ENCODE measurements at regions not wholly inside any gene's neighbourhood (a gene's known extent, or its start where the extent isn't known, plus 50 kb on each side); places are given as distances from the start of the nearest gene placed in this dataset.

GRCh38 chr3:72627271-72627670, 221.0 kb downstream of the SHQ1 start:
- no peak overlapping the region for H3K27ac ChIP-seq
- no peak for TF ChIP-seq CTCF (IDR thresholded peaks at IDR 0.05)
- no peak for TF ChIP-seq ZFX (IDR thresholded peaks at IDR 0.05; ENCODE audit: borderline replicate concordance)

- H3K27ac ChIP-seq: no peak overlapping the region
- TF ChIP-seq ZFX (IDR thresholded peaks at IDR 0.05; ENCODE audit: borderline replicate concordance) (no peak), CTCF (IDR thresholded peaks at IDR 0.05) (no peak)
These were observed 222.5 kb downstream of the SHQ1 start for GRCh38 chr3:72625602-72626337.

GRCh38 chr3:72624656-72625055, 223.6 kb downstream of the SHQ1 start:
- TF ChIP-seq CTCF (IDR thresholded peaks at IDR 0.05): no peak
- no peak for TF ChIP-seq ZFX (IDR thresholded peaks at IDR 0.05; ENCODE audit: borderline replicate concordance)
- H3K27ac ChIP-seq: no peak overlapping the region

- no peak overlapping the region for H3K27ac ChIP-seq
- TF ChIP-seq ZFX (IDR thresholded peaks at IDR 0.05; ENCODE audit: borderline replicate concordance): no peak
- no peak for TF ChIP-seq CTCF (IDR thresholded peaks at IDR 0.05)
These were observed 229.5 kb downstream of the SHQ1 start for GRCh38 chr3:72618739-72619138.

- H3K27ac ChIP-seq: no peak overlapping the region
- TF ChIP-seq CTCF (IDR thresholded peaks at IDR 0.05) (no peak), ZFX (IDR thresholded peaks at IDR 0.05; ENCODE audit: borderline replicate concordance) (no peak)
These were observed 230.7 kb downstream of the SHQ1 start for GRCh38 chr3:72617424-72618024.

- TF ChIP-seq CTCF (IDR thresholded peaks at IDR 0.05) (no peak), ZFX (IDR thresholded peaks at IDR 0.05; ENCODE audit: borderline replicate concordance) (no peak)
- H3K27ac ChIP-seq: no peak overlapping the region
These were observed 232.5 kb downstream of the SHQ1 start for GRCh38 chr3:72615776-72616175.

- TF ChIP-seq ZFX (IDR thresholded peaks at IDR 0.05; ENCODE audit: borderline replicate concordance): no peak
- TF ChIP-seq CTCF (IDR thresholded peaks at IDR 0.05): no peak
- no peak overlapping the region for H3K27ac ChIP-seq
These were observed 233.1 kb downstream of the SHQ1 start for GRCh38 chr3:72615182-72615581.
